ENCODE measurements at regions not wholly inside any gene's neighbourhood (a gene's known extent, or its start where the extent isn't known, plus 50 kb on each side); places are given as distances from the start of the nearest gene placed in this dataset.
"Not testable (repeated sequence)": the region's sequence is repeated elsewhere in the genome, so short reads cannot be mapped to it uniquely, and the experiment has no call there.

GRCh38 chr2:61645911-61646310 lies 107.8 kb upstream of the XPO1 start:
- no peak overlapping the region for H3K4me3 ChIP-seq (ENCODE audit: low read length)
- DNase-seq (ENCODE audit: low read depth), result no peak
- TF ChIP-seq CTCF (conservative IDR thresholded peaks at IDR 0.05; ENCODE audit: low read depth, low read length), result no peak

- H3K4me3 ChIP-seq (ENCODE audit: low read length); DNase-seq (ENCODE audit: low read depth): not testable (repeated sequence)
These were observed 105.0 kb upstream of the XPO1 start for GRCh38 chr2:61643153-61643552.

GRCh38 chr2:61640406-61640805 lies 102.2 kb upstream of the XPO1 start:
- TF ChIP-seq CTCF (conservative IDR thresholded peaks at IDR 0.05; ENCODE audit: low read depth, low read length), result no peak
- H3K4me3 ChIP-seq (ENCODE audit: low read length), result no peak overlapping the region
- no peak for DNase-seq (ENCODE audit: low read depth)

GRCh38 chr2:61639721-61640120 lies 101.6 kb upstream of the XPO1 start:
- no peak for TF ChIP-seq CTCF (conservative IDR thresholded peaks at IDR 0.05; ENCODE audit: low read depth, low read length)

GRCh38 chr2:61636686-61637085 lies 98.5 kb upstream of the XPO1 start:
- DNase-seq (ENCODE audit: low read depth), result no peak
- H3K4me3 ChIP-seq (ENCODE audit: low read length), result no peak overlapping the region
- TF ChIP-seq CTCF (conservative IDR thresholded peaks at IDR 0.05; ENCODE audit: low read depth, low read length), result no peak

More at GRCh38 chr2:61639721-61640120, 101.6 kb upstream of the XPO1 start:
- H3K4me3 ChIP-seq (ENCODE audit: low read length), result no peak overlapping the region
- no peak for DNase-seq (ENCODE audit: low read depth)

- DNase-seq (ENCODE audit: low read depth), result no peak
- TF ChIP-seq CTCF (conservative IDR thresholded peaks at IDR 0.05; ENCODE audit: low read depth, low read length), result no peak
- H3K4me3 ChIP-seq (ENCODE audit: low read length), result no peak overlapping the region
These were observed 96.4 kb upstream of the XPO1 start for GRCh38 chr2:61634512-61634911.

GRCh38 chr2:61633250-61633649 lies 95.1 kb upstream of the XPO1 start:
- TF ChIP-seq CTCF (conservative IDR thresholded peaks at IDR 0.05; ENCODE audit: low read depth, low read length), result no peak
- no peak overlapping the region for H3K4me3 ChIP-seq (ENCODE audit: low read length)
- no peak for DNase-seq (ENCODE audit: low read depth)
